Neural crest cell (in vitro differentiated cells): ENCODE measurements at regions not wholly inside any gene's neighbourhood (a gene's known extent, or its start where the extent isn't known, plus 50 kb on each side); places are given as distances from the start of the nearest gene placed in this dataset.

Experiments
- DNase-seq: peaks from one replicate; pipeline ENCODE4 v3.0.0; 2021; ENCODE audit warnings: low read depth, mixed read lengths, low spot score
- H3K27ac Mint-ChIP-seq: one replicate; pipeline ENCODE4 v1.8.0; 2021; ENCODE audit warnings: mild to moderate bottlenecking, mixed read lengths; ENCODE audit not compliant: unreplicated experiment
- H3K27me3 Mint-ChIP-seq: 2 replicates; pipeline ENCODE4 v1.8.0; 2021; ENCODE audit warnings: low read depth, mild to moderate bottlenecking, mixed read lengths
- H3K36me3 Mint-ChIP-seq: 2 replicates; pipeline ENCODE4 v1.8.0; 2021; ENCODE audit warnings: low read depth, mild to moderate bottlenecking, mixed read lengths
- H3K4me1 Mint-ChIP-seq: 2 replicates; pipeline ENCODE4 v1.8.0; 2021; ENCODE audit warnings: mixed read lengths
- H3K4me3 Mint-ChIP-seq: one replicate; pipeline ENCODE4 v1.8.0; 2021; ENCODE audit warnings: mild to moderate bottlenecking, mixed read lengths
- H3K9me3 Mint-ChIP-seq: 2 replicates; pipeline ENCODE4 v1.8.0; 2021; ENCODE audit warnings: mixed read lengths
- CTCF ChIP-seq: fragments of 200-600 bp; sonication (generic); conservative IDR thresholded peaks from 2 replicates; pipeline ENCODE4 v1.5.0; 2021; ENCODE audit warnings: antibody characterized with exemption, mild to moderate bottlenecking

GRCh38 chr2:138236142-138236541 lies 265.4 kb upstream of the SPOPL start:
- H3K4me3 Mint-ChIP-seq, result no peak overlapping the region
- no peak for DNase-seq
- no peaks in the 10 kb centered on the region for H3K9me3 Mint-ChIP-seq
- no peak for TF ChIP-seq CTCF
- H3K4me1 Mint-ChIP-seq, result no peaks in the 10 kb centered on the region
- H3K27me3 Mint-ChIP-seq, result no peaks in the 10 kb centered on the region
- H3K27ac Mint-ChIP-seq, result peak overlapping the region; percentile 62
- H3K36me3 Mint-ChIP-seq, result no peaks in the 10 kb centered on the region

- DNase-seq, result no peak
- H3K36me3 Mint-ChIP-seq, result no peaks in the 10 kb centered on the region
- no peaks in the 10 kb centered on the region for H3K9me3 Mint-ChIP-seq
- no peak overlapping the region for H3K4me3 Mint-ChIP-seq
- H3K27me3 Mint-ChIP-seq, result no peaks in the 10 kb centered on the region
- H3K4me1 Mint-ChIP-seq, result no peaks in the 10 kb centered on the region
- no peak overlapping the region for H3K27ac Mint-ChIP-seq
- no peak for TF ChIP-seq CTCF
These were observed 263.7 kb upstream of the SPOPL start for GRCh38 chr2:138237667-138238384.

- no peaks in the 10 kb centered on the region for H3K27me3 Mint-ChIP-seq
- H3K4me3 Mint-ChIP-seq, result no peak overlapping the region
- no peak overlapping the region for H3K27ac Mint-ChIP-seq
- H3K36me3 Mint-ChIP-seq, result no peaks in the 10 kb centered on the region
- no peaks in the 10 kb centered on the region for H3K4me1 Mint-ChIP-seq
- DNase-seq, result no peak
- TF ChIP-seq CTCF, result no peak
- H3K9me3 Mint-ChIP-seq, result no peaks in the 10 kb centered on the region
These were observed 262.7 kb upstream of the SPOPL start for GRCh38 chr2:138238908-138239307.

- no peak overlapping the region for H3K4me3 Mint-ChIP-seq
- no peak for TF ChIP-seq CTCF
- H3K36me3 Mint-ChIP-seq, result no peaks in the 10 kb centered on the region
- no peak for DNase-seq
- no peaks in the 10 kb centered on the region for H3K4me1 Mint-ChIP-seq
- no peaks in the 10 kb centered on the region for H3K9me3 Mint-ChIP-seq
- H3K27ac Mint-ChIP-seq, result no peak overlapping the region
- H3K27me3 Mint-ChIP-seq, result no peaks in the 10 kb centered on the region
These were observed 261.6 kb upstream of the SPOPL start for GRCh38 chr2:138239902-138240491.

- no peak for TF ChIP-seq CTCF
- no peak for DNase-seq
- no peaks in the 10 kb centered on the region for H3K27me3 Mint-ChIP-seq
- no peak overlapping the region for H3K4me3 Mint-ChIP-seq
- H3K27ac Mint-ChIP-seq, result no peak overlapping the region
- H3K4me1 Mint-ChIP-seq, result no peaks in the 10 kb centered on the region
- H3K36me3 Mint-ChIP-seq, result no peaks in the 10 kb centered on the region
- no peaks in the 10 kb centered on the region for H3K9me3 Mint-ChIP-seq
These were observed 258.2 kb upstream of the SPOPL start for GRCh38 chr2:138243372-138243771.
